Kidney capillary endothelial cell (primary cell): ENCODE measurements at regions not wholly inside any gene's neighbourhood (a gene's known extent, or its start where the extent isn't known, plus 50 kb on each side); places are given as distances from the start of the nearest gene placed in this dataset.

Experiments used
- DNase-seq: peaks from one replicate; pipeline ENCODE4 v3.0.0-alpha.2; 2018; ENCODE audit warnings: low spot score

- no peak for DNase-seq
Observed at GRCh38 chr2:75807992-75808391, 97.3 kb upstream of the GCFC2 start.

DNA sequence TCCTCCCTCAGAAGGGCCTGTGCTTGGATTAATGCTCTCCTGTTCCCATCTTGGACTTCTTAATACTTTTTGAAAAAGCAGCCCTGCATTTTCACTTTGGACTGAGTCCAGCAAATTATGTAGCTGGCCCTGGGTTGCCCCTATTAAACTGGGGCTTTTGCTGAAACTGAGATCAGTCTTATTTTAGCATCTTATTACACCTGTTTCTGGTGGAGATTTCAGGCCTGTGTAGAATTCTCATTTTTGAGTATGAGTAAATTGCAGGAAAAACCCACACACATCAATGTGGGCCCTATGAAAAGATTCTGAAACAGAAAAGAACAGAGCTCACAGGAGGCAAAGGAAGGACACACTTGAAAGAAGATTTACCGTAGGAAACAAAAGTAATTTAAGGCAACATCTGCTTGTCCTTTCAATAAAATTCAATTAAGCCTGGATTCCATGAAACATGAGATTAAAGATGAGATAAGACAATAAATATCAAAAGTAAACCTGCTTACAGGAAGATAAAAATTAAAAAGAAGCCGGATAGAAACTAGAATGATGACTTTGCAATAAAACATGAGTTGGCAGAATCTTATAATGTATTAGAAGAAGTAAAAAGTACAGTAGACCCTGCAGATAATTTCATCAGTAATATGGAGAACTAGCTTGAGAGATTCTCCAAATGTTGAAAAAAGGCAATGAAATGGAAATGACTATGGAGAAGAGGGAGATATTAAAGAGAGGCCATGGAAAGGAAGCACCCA lies 90.7 kb upstream of the GCFC2 start:
- DNase-seq = no peak

- DNase-seq = no peak
Observed at GRCh38 chr2:75800456-75800855, 89.7 kb upstream of the GCFC2 start.

- DNase-seq = no peak
Observed at GRCh38 chr2:75799859-75800258, 89.1 kb upstream of the GCFC2 start.

DNA sequence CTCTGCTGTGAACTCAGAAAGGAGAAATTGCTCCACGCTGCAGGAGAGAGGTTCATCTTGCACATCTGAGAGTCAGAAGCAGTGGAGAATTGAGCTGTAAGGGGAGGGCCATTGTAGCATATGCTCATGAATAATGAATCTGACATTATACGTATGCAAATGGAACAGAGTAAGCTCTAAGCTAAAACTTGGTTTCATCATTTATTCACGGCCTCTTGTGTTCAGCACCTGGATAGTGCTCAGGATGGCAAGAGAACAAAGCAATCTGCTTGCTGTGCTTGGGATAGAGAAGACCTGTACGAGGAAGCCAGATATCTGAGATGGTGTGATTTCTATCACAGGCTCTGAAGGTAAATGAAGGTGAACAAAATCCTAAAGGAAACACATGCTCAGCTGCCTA lies 87.9 kb upstream of the GCFC2 start:
- no peak for DNase-seq

DNA sequence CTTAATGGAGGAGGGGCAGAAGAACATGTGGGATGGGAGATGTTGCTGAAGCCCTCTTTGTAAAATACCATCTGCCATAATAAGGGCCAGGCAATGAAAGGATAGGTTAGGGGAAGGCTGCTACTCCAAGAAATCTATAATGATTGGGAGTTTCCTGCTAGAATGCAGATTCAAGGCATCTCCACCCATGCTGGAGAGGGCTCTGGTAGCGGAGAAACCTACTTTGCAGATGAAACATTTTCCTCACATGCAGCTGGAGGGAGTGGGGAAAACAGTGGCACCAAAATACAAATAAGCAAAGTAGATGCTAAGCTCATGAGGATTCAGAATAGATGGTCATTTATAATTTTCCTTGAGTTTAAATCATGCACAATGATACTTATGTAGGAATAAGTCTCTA lies 82.3 kb upstream of the GCFC2 start:
- no peak for DNase-seq

DNA sequence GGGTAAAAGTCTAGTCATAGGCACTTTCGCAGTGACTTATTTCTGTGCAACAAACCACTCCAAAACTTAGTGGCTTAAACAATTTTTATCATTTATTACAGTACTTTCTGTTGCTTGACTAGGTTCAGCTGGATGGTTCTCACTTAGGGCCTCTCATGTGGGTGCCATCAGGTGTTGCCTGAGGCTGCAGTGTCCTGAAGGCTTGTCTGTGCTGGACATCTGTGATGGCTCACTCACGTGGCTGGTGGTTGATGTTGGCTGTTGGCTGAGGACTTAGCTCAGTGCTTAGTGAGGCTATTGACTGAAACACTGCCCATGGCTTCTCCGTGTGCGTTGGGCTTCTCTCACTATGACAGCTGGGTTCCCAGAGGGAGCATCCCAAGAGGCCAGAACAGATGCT lies 81.4 kb upstream of the GCFC2 start:
- no peak for DNase-seq

- DNase-seq = no peak
Observed at GRCh38 chr2:75790814-75791467, 80.2 kb upstream of the GCFC2 start.

- DNase-seq = no peak
Observed at GRCh38 chr2:75790121-75790813, 79.6 kb upstream of the GCFC2 start.

DNA sequence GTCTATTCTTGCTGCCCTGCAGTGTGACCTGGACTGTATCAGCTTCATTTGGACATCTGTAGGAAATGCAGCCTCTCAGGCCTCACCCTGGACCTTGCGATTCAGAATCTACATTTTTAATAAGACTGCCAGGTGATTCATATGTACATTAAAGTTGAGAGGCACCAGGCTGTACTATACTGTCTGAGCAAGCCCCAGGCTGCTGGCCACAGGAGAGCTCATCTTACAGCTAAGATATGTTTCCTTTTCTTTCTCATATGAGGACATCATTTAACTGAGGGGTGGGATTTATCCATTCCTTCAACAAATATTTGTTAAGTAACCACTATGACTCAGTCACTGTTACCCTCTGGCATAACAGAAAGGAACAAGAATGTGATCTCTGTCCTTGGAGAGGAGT lies 78.2 kb upstream of the GCFC2 start:
- no peak for DNase-seq

DNA sequence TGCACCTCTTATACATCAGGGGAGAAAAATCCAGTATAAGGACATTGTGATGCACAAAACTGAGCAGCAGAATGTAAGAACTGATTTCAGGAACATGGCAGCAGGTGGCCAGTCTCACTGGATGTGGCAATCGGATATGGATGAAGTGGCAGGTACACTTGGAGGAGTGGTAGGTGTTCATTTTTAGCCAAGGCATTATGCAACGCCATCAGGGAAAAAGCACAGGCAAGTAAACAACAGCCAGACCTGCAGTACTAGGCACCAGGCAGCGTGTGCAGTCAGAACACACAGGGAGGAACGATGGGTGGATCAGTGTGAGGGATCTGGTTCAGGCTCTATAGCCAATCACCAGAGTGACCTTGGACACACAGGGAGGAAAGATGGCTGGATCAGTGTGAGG lies 77.4 kb upstream of the GCFC2 start:
- DNase-seq = no peak

DNA sequence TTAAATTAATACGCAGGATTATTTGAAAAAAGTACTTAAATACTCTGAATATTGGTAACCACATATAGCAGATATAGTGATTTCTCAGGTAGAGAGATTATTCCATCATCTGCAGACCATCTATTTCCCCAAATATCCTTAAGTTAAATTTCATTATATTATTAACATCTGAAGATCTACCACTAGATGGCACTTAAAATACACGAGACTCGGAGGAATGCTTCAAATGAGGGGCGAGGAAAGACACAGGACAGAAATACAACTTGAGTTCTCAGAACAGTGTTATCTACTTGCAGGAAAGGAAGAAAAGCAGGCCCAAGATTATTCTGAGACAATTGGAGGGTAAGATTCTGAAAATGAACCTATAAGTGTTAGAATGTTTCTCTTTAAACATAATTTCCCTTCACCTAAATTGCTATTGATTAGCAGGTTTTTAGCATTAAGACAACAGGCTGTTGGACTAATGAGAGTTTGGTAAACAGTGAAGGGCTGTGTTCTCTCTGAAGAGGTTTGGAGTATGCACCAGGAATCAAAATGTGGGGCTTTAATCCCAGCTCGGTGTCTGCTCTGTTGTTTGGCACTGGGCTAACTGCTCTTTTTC lies 76.9 kb upstream of the GCFC2 start:
- DNase-seq = peak; percentile 38

- DNase-seq = no peak
Observed at GRCh38 chr2:75775311-75775823, 64.7 kb upstream of the GCFC2 start.

GRCh38 chr2:75772908-75773630 lies 62.4 kb upstream of the GCFC2 start:
- no peak for DNase-seq

DNA sequence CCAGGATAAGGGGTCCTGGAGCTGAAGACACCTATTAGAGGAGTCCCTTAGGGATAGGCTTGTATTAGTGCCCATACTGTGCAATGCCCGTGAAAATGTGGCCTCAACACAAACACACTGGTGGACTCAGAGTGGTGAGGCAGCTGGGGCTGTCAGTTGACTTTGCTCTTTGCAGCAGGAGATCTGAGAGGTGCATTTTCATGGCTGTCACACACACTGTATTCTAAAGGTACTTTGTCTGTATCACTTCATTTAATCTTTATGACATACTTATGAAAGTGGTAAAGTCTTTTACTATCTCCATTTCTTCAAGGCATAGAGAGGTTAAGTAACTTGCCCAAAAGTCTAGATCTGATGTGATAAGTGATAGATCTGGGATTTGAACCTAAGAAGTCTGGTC lies 55.1 kb upstream of the GCFC2 start:
- no peak for DNase-seq

- DNase-seq = no peak
Observed at GRCh38 chr2:75764611-75765010, 53.9 kb upstream of the GCFC2 start.
